ENCODE measurements at regions not wholly inside any gene's neighbourhood (a gene's known extent, or its start where the extent isn't known, plus 50 kb on each side); places are given as distances from the start of the nearest gene placed in this dataset.

DNA sequence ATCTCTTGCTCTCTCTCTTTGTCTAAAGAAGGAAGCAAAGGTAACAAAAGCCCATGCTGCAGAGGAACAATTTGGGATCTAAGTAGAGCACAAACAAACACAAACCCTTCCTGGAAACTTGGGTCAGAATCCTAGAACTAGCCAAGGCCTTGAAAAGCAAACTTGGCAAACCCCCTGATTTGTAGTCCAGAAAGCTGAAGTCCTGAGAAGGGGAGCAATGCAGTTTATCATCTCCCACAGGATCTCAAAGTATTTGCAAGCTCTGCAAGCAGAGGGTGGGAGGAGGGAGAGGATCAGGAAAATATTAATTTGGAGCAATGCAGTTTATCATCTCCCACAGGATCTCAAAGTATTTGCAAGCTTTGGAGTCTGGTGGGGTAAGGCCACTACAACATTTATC lies 379.5 kb upstream of the FGF13 start:
- no peak overlapping the region for H3K4me3 ChIP-seq (ENCODE audit: low read depth, low read length)
- in situ Hi-C loops (cut with HindIII; ENCODE audit: low sequenced_read_pairs) = no loop called here
- TF ChIP-seq, protein P1, sequence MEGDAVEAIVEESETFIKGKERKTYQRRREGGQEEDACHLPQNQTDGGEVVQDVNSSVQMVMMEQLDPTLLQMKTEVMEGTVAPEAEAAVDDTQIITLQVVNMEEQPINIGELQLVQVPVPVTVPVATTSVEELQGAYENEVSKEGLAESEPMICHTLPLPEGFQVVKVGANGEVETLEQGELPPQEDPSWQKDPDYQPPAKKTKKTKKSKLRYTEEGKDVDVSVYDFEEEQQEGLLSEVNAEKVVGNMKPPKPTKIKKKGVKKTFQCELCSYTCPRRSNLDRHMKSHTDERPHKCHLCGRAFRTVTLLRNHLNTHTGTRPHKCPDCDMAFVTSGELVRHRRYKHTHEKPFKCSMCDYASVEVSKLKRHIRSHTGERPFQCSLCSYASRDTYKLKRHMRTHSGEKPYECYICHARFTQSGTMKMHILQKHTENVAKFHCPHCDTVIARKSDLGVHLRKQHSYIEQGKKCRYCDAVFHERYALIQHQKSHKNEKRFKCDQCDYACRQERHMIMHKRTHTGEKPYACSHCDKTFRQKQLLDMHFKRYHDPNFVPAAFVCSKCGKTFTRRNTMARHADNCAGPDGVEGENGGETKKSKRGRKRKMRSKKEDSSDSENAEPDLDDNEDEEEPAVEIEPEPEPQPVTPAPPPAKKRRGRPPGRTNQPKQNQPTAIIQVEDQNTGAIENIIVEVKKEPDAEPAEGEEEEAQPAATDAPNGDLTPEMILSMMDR (IDR thresholded peaks at IDR 0.05; ENCODE audit: low read depth, low read length) = no peak
- DNase-seq (ENCODE audit: low read depth, low spot score) = no peak

DNA sequence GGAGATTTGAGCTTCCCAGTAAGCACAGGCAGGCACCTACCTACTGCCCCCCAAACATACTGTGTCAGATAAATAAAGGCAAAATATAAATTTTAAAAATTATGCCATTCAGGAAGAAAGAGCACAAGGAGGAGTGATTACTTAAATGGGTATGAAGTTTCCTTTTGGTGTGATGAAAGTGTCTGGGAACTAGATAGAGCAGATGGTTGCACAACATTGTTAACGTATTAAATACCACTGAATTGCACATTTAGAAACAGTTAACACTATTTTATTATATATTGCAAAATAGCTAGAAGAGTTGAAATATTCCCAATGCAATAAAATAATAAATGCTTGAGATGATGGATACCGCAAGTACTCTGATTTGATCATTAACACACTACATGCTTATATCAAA lies 374.7 kb upstream of the FGF13 start:
- in situ Hi-C loops (cut with HindIII; ENCODE audit: low sequenced_read_pairs) = no loop called here
- H3K4me3 ChIP-seq (ENCODE audit: low read depth, low read length) = no peak overlapping the region
- no peak for DNase-seq (ENCODE audit: low read depth, low spot score)
- TF ChIP-seq, protein P1 (IDR thresholded peaks at IDR 0.05; ENCODE audit: low read depth, low read length) = no peak

DNA sequence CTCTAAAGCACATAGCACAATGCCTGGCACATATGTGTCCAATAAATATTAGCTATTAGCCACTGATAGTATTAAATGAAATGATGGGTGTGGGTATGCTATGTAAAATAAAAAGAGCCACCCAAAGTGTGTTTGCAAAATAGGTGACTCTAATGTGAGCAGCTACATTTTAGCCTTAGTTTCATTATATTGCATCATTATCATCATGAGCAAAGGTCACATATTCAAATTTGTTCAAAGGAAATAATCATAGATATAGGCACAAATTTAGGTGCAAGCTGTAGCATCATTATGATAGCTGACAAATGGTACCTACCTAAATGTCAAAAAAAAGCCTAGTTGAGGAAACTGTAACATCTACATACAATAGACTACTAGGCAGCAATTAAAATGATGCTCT lies 373.9 kb upstream of the FGF13 start:
- TF ChIP-seq, protein P1 (IDR thresholded peaks at IDR 0.05; ENCODE audit: low read depth, low read length) = no peak
- H3K4me3 ChIP-seq (ENCODE audit: low read depth, low read length) = no peak overlapping the region
- no peak for DNase-seq (ENCODE audit: low read depth, low spot score)
- in situ Hi-C loops (cut with HindIII; ENCODE audit: low sequenced_read_pairs) = no loop called here

GRCh38 chrX:139083191-139083590 lies 371.7 kb upstream of the FGF13 start:
- no peak overlapping the region for H3K4me3 ChIP-seq (ENCODE audit: low read depth, low read length)
- in situ Hi-C loops (cut with HindIII; ENCODE audit: low sequenced_read_pairs) = no loop called here
- TF ChIP-seq, protein P1 (IDR thresholded peaks at IDR 0.05; ENCODE audit: low read depth, low read length) = no peak
- no peak for DNase-seq (ENCODE audit: low read depth, low spot score)

- TF ChIP-seq, protein P1 (IDR thresholded peaks at IDR 0.05; ENCODE audit: low read depth, low read length) = no peak
- in situ Hi-C loops (cut with HindIII; ENCODE audit: low sequenced_read_pairs) = no loop called here
- DNase-seq (ENCODE audit: low read depth, low spot score) = no peak
- no peak overlapping the region for H3K4me3 ChIP-seq (ENCODE audit: low read depth, low read length)
These were observed 370.4 kb upstream of the FGF13 start for GRCh38 chrX:139081965-139082364.

GRCh38 chrX:139079789-139080188 lies 368.3 kb upstream of the FGF13 start:
- in situ Hi-C loops (cut with HindIII; ENCODE audit: low sequenced_read_pairs) = no loop called here
- TF ChIP-seq, protein P1 (IDR thresholded peaks at IDR 0.05; ENCODE audit: low read depth, low read length) = no peak
- DNase-seq (ENCODE audit: low read depth, low spot score) = no peak
- H3K4me3 ChIP-seq (ENCODE audit: low read depth, low read length) = no peak overlapping the region

DNA sequence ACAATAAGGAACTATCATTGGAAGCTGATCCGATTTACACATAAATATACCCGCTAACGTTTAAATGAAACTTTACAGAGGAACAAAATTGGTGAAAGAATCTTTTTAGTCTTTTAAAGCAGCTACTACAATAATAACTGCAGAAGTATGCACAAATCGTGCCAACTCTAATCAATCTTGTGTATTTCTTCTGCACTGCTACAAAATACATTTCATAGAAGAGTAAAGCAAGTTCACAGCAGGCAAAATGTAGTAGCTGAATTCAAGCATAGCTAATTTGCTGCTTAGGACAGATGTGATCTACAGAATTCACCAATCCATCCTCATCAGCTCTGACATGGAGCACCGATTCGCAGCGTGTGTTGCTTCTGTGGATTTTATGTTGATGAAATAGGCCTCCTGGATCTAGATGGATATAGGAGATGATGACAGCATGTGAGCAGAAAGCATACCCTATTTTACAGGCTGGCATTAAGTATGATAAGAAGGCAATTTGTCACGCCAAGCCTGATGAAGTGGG lies 367.3 kb upstream of the FGF13 start:
- in situ Hi-C loops (cut with HindIII; ENCODE audit: low sequenced_read_pairs) = no loop called here
- TF ChIP-seq, protein P1 (IDR thresholded peaks at IDR 0.05; ENCODE audit: low read depth, low read length) = no peak
- H3K4me3 ChIP-seq (ENCODE audit: low read depth, low read length) = no peak overlapping the region
- no peak for DNase-seq (ENCODE audit: low read depth, low spot score)

Measured in astrocyte of the spinal cord (primary cell).